ENCODE measurements at regions not wholly inside any gene's neighbourhood (a gene's known extent, or its start where the extent isn't known, plus 50 kb on each side); places are given as distances from the start of the nearest gene placed in this dataset.

GRCh38 chr7:68998136-68998535 is 600.1 kb upstream of the AUTS2 start:
- DNase-seq (no peak), ATAC-seq (no peak)
- H3K27me3 Mint-ChIP-seq, result no peaks in the 10 kb centered on the region
- H3K27ac Mint-ChIP-seq, result no peak overlapping the region
- no peaks in the 10 kb centered on the region for H3K4me1 Mint-ChIP-seq
- peaks cover 3% of the 10 kb centered on the region for H3K36me3 Mint-ChIP-seq (ENCODE audit: low read depth)
- H3K4me3 Mint-ChIP-seq, result no peak overlapping the region
- peaks cover 30% of the 10 kb centered on the region for H3K9me3 Mint-ChIP-seq

- DNase-seq (no peak), ATAC-seq (no peak)
- peaks cover 32% of the 10 kb centered on the region for H3K9me3 Mint-ChIP-seq
- H3K36me3 Mint-ChIP-seq (ENCODE audit: low read depth), result peaks cover 3% of the 10 kb centered on the region
- H3K27ac Mint-ChIP-seq, result no peak overlapping the region
- H3K4me3 Mint-ChIP-seq, result no peak overlapping the region
- no peaks in the 10 kb centered on the region for H3K27me3 Mint-ChIP-seq
- no peaks in the 10 kb centered on the region for H3K4me1 Mint-ChIP-seq
Observed at GRCh38 chr7:69002416-69002815, 595.9 kb upstream of the AUTS2 start.

GRCh38 chr7:69012149-69012548 is 586.1 kb upstream of the AUTS2 start:
- H3K9me3 Mint-ChIP-seq, result peaks cover 14% of the 10 kb centered on the region
- no peaks in the 10 kb centered on the region for H3K4me1 Mint-ChIP-seq
- ATAC-seq, result no peak
- H3K36me3 Mint-ChIP-seq (ENCODE audit: low read depth), result no peaks in the 10 kb centered on the region
- no peak for DNase-seq
- H3K4me3 Mint-ChIP-seq, result no peak overlapping the region
- no peaks in the 10 kb centered on the region for H3K27me3 Mint-ChIP-seq
- no peak overlapping the region for H3K27ac Mint-ChIP-seq

GRCh38 chr7:69017208-69017607 is 581.1 kb upstream of the AUTS2 start:
- H3K27ac Mint-ChIP-seq, result no peak overlapping the region
- peaks cover 3% of the 10 kb centered on the region for H3K36me3 Mint-ChIP-seq (ENCODE audit: low read depth)
- ATAC-seq, result no peak
- DNase-seq, result no peak
- H3K4me3 Mint-ChIP-seq, result no peak overlapping the region
- no peaks in the 10 kb centered on the region for H3K27me3 Mint-ChIP-seq
- H3K9me3 Mint-ChIP-seq, result peaks cover 32% of the 10 kb centered on the region
- no peaks in the 10 kb centered on the region for H3K4me1 Mint-ChIP-seq

GRCh38 chr7:69018200-69018599 is 580.1 kb upstream of the AUTS2 start:
- Mint-ChIP-seq H3K27ac (no peak overlapping the region), H3K27me3 (no peaks in the 10 kb centered on the region), H3K4me3 (no peak overlapping the region), H3K36me3 (ENCODE audit: low read depth) (peaks cover 3% of the 10 kb centered on the region), H3K4me1 (no peaks in the 10 kb centered on the region), H3K9me3 (peaks cover 34% of the 10 kb centered on the region)
- DNase-seq (no peak), ATAC-seq (no peak)

- Mint-ChIP-seq H3K36me3 (ENCODE audit: low read depth) (peaks cover 3% of the 10 kb centered on the region), H3K4me1 (no peaks in the 10 kb centered on the region), H3K27me3 (no peaks in the 10 kb centered on the region), H3K4me3 (no peak overlapping the region), H3K9me3 (peaks cover 32% of the 10 kb centered on the region), H3K27ac (no peak overlapping the region)
- no peak for ATAC-seq
- no peak for DNase-seq
Observed at GRCh38 chr7:69019437-69019836, 578.8 kb upstream of the AUTS2 start.

- no peaks in the 10 kb centered on the region for H3K4me1 Mint-ChIP-seq
- H3K4me3 Mint-ChIP-seq, result no peak overlapping the region
- no peaks in the 10 kb centered on the region for H3K27me3 Mint-ChIP-seq
- ATAC-seq (no peak), DNase-seq (no peak)
- H3K36me3 Mint-ChIP-seq (ENCODE audit: low read depth), result peaks cover 3% of the 10 kb centered on the region
- H3K27ac Mint-ChIP-seq, result no peak overlapping the region
- H3K9me3 Mint-ChIP-seq, result peaks cover 31% of the 10 kb centered on the region
Observed at GRCh38 chr7:69020536-69020935, 577.7 kb upstream of the AUTS2 start.

GRCh38 chr7:69025249-69025648 is 573.0 kb upstream of the AUTS2 start:
- Mint-ChIP-seq H3K27ac (no peak overlapping the region), H3K9me3 (peaks cover 12% of the 10 kb centered on the region), H3K36me3 (ENCODE audit: low read depth) (no peaks in the 10 kb centered on the region), H3K27me3 (no peaks in the 10 kb centered on the region), H3K4me3 (no peak overlapping the region), H3K4me1 (no peaks in the 10 kb centered on the region)
- no peak for DNase-seq
- ATAC-seq, result no peak

GRCh38 chr7:69032848-69033247 is 565.4 kb upstream of the AUTS2 start:
- H3K4me1 Mint-ChIP-seq, result no peaks in the 10 kb centered on the region
- ATAC-seq, result no peak
- H3K27ac Mint-ChIP-seq, result no peak overlapping the region
- no peak for DNase-seq
- peaks cover 10% of the 10 kb centered on the region for H3K9me3 Mint-ChIP-seq
- H3K36me3 Mint-ChIP-seq (ENCODE audit: low read depth), result no peaks in the 10 kb centered on the region
- no peak overlapping the region for H3K4me3 Mint-ChIP-seq
- H3K27me3 Mint-ChIP-seq, result no peaks in the 10 kb centered on the region

GRCh38 chr7:69035826-69036225 is 562.4 kb upstream of the AUTS2 start:
- no peak overlapping the region for H3K4me3 Mint-ChIP-seq
- ATAC-seq, result no peak
- no peaks in the 10 kb centered on the region for H3K27me3 Mint-ChIP-seq
- peaks cover 10% of the 10 kb centered on the region for H3K9me3 Mint-ChIP-seq
- DNase-seq, result no peak
- no peaks in the 10 kb centered on the region for H3K36me3 Mint-ChIP-seq (ENCODE audit: low read depth)
- no peaks in the 10 kb centered on the region for H3K4me1 Mint-ChIP-seq
- no peak overlapping the region for H3K27ac Mint-ChIP-seq

GRCh38 chr7:69036301-69036700 is 562.0 kb upstream of the AUTS2 start:
- Mint-ChIP-seq H3K9me3 (peaks cover 10% of the 10 kb centered on the region), H3K4me1 (no peaks in the 10 kb centered on the region), H3K27me3 (no peaks in the 10 kb centered on the region), H3K4me3 (no peak overlapping the region), H3K36me3 (ENCODE audit: low read depth) (no peaks in the 10 kb centered on the region), H3K27ac (no peak overlapping the region)
- DNase-seq, result no peak
- ATAC-seq, result no peak

- peaks cover 21% of the 10 kb centered on the region for H3K9me3 Mint-ChIP-seq
- no peaks in the 10 kb centered on the region for H3K27me3 Mint-ChIP-seq
- no peaks in the 10 kb centered on the region for H3K4me1 Mint-ChIP-seq
- no peak overlapping the region for H3K27ac Mint-ChIP-seq
- DNase-seq (no peak), ATAC-seq (no peak)
- no peak overlapping the region for H3K4me3 Mint-ChIP-seq
- no peaks in the 10 kb centered on the region for H3K36me3 Mint-ChIP-seq (ENCODE audit: low read depth)
Observed at GRCh38 chr7:69038915-69039314, 559.4 kb upstream of the AUTS2 start.

GRCh38 chr7:69042138-69042537 is 556.1 kb upstream of the AUTS2 start:
- Mint-ChIP-seq H3K9me3 (peaks cover 31% of the 10 kb centered on the region), H3K4me3 (no peak overlapping the region), H3K27me3 (no peaks in the 10 kb centered on the region), H3K4me1 (no peaks in the 10 kb centered on the region), H3K27ac (no peak overlapping the region), H3K36me3 (ENCODE audit: low read depth) (no peaks in the 10 kb centered on the region)
- no peak for DNase-seq
- ATAC-seq, result no peak

GRCh38 chr7:69047151-69047754 is 551.0 kb upstream of the AUTS2 start:
- H3K36me3 Mint-ChIP-seq (ENCODE audit: low read depth), result no peaks in the 10 kb centered on the region
- no peaks in the 10 kb centered on the region for H3K4me1 Mint-ChIP-seq
- ATAC-seq, result no peak
- H3K4me3 Mint-ChIP-seq, result no peak overlapping the region
- peaks cover 39% of the 10 kb centered on the region for H3K9me3 Mint-ChIP-seq
- no peaks in the 10 kb centered on the region for H3K27me3 Mint-ChIP-seq
- no peak for DNase-seq
- H3K27ac Mint-ChIP-seq, result no peak overlapping the region

- Mint-ChIP-seq H3K4me1 (no peaks in the 10 kb centered on the region), H3K27ac (no peak overlapping the region), H3K4me3 (no peak overlapping the region), H3K9me3 (peaks cover 42% of the 10 kb centered on the region), H3K27me3 (no peaks in the 10 kb centered on the region), H3K36me3 (ENCODE audit: low read depth) (no peaks in the 10 kb centered on the region)
- ATAC-seq (no peak), DNase-seq (no peak)
Observed at GRCh38 chr7:69049326-69049725, 548.9 kb upstream of the AUTS2 start.

GRCh38 chr7:69052447-69052846 is 545.8 kb upstream of the AUTS2 start:
- Mint-ChIP-seq H3K4me1 (no peaks in the 10 kb centered on the region), H3K36me3 (ENCODE audit: low read depth) (no peaks in the 10 kb centered on the region), H3K4me3 (no peak overlapping the region), H3K27me3 (no peaks in the 10 kb centered on the region), H3K27ac (no peak overlapping the region), H3K9me3 (peaks cover 31% of the 10 kb centered on the region)
- ATAC-seq, result no peak
- no peak for DNase-seq
